Right lobe of liver (tissue), 6 donors: ENCODE measurements at regions not wholly inside any gene's neighbourhood (a gene's known extent, or its start where the extent isn't known, plus 50 kb on each side); places are given as distances from the start of the nearest gene placed in this dataset.

Experiments used
- ATAC-seq, 4 donors: fragments of 200-7000 bp; cut with Tn5 transposase; one replicate each; pipeline ENCODE4 v1.9.1; 2020; ENCODE audit warnings: mild to moderate bottlenecking in 4 of 4, moderate library complexity in 4 of 4
- DNase-seq, 3 donors: peaks; one replicate each; pipeline ENCODE4 v3.0.0-alpha.2; 2020
- H3K27ac ChIP-seq, 3 donors: fragments of 200-600 bp; one replicate each; pipeline ENCODE4 v1.8.0; 2022
- H3K27me3 ChIP-seq, 2 donors: fragments of 200-600 bp; one replicate each; pipeline ENCODE4 v1.8.0; 2022
- H3K36me3 ChIP-seq, 4 donors: fragments of 200-600 bp; sonication (generic) in 1 of 4; one replicate each; pipeline versions ENCODE4 v1.5.1 to v1.8.0; 2017 to 2022; ENCODE audit warnings: control low read depth in 1 of 4
- H3K4me1 ChIP-seq, 4 donors: fragments of 200-600 bp; sonication (generic) in 1 of 4; one replicate each; pipeline versions ENCODE4 v1.5.1 to v1.8.0; 2017 to 2022; ENCODE audit warnings: control low read depth in 1 of 4
- H3K4me3 ChIP-seq, 3 donors: fragments of 200-600 bp; one replicate each; pipeline ENCODE4 v1.8.0; 2022
- H3K9me3 ChIP-seq, 4 donors: fragments of 200-600 bp; sonication (generic) in 1 of 4; one replicate each; pipeline versions ENCODE4 v1.5.1 to v1.8.0; 2017 to 2022; ENCODE audit warnings: control low read depth in 1 of 4
- CTCF ChIP-seq, 4 donors: fragments of 200-600 bp in 3 of 4; fragments of 450-650 bp in 1 of 4; IDR thresholded peaks; one replicate each; pipeline versions ENCODE4 v1.5.1 to v1.8.0; 2016 to 2022; ENCODE audit warnings: antibody characterized with exemption in 4 of 4, mild to moderate bottlenecking in 2 of 4
- POLR2A ChIP-seq: fragments of 450-650 bp; IDR thresholded peaks from one replicate; pipeline ENCODE4 v1.6.1; 2017; ENCODE audit warnings: antibody characterized with exemption, mild to moderate bottlenecking
- WGBS: methylation state at CpG from one replicate; pipeline ENCODE4 v1.1.6; 2018; ENCODE audit warnings: low coverage, low lambda C conversion rate; ENCODE audit not compliant: insufficient coverage; ENCODE audit errors: missing lambda C conversion rate; 5-methylcytosine and 5-hydroxymethylcytosine counted together
- intact Hi-C, 2 donors: fragments of 100-400 bp; cut with DNase I; formaldehyde crosslinking; loops; one replicate each; pipeline versions ENCODE4 v1.11.2 to v1.14.1; 2022
- donor health status: DM: no; HTN: yes; CAD: no.
- donor health status: DM: no; HTN: no; CAD: no.
- donor health status: DM: no; HTN: no; CAD: no.
- donor health status: DM: no; HTN: yes; CAD: no.
- donor health status: DM: no; HTN: yes; CAD: no.

- H3K4me3 ChIP-seq: no peak overlapping the region
- H3K27ac ChIP-seq: no peak overlapping the region
- H3K27me3 ChIP-seq: no peaks in the 10 kb centered on the region
- 56% methylated on average over 1 of the region's 1 CpG for WGBS
- DNase-seq (no peak), ATAC-seq (no peak)
- no peaks in the 10 kb centered on the region for H3K36me3 ChIP-seq
- H3K4me1 ChIP-seq: no peaks in the 10 kb centered on the region
- intact Hi-C loops: no loop called here
- no peaks in the 10 kb centered on the region for H3K9me3 ChIP-seq
- TF ChIP-seq POLR2A (no peak), CTCF (IDR thresholded peaks at IDR 0.05) (no peak)
Measured at GRCh38 chr10:64134676-64135075, 613.5 kb downstream of the REEP3 start.

GRCh38 chr10:64142395-64142794, 621.2 kb downstream of the REEP3 start:
- no peak for TF ChIP-seq POLR2A
- TF ChIP-seq CTCF (IDR thresholded peaks at IDR 0.05): no peak
- Histone ChIP-seq H3K27me3 (no peaks in the 10 kb centered on the region), H3K9me3 (no peaks in the 10 kb centered on the region), H3K27ac (no peak overlapping the region), H3K4me1 (no peaks in the 10 kb centered on the region), H3K36me3 (no peaks in the 10 kb centered on the region), H3K4me3 (no peak overlapping the region)
- ATAC-seq (no peak), DNase-seq (no peak)
- 67% methylated on average over 3 of the region's 3 CpGs for WGBS
- intact Hi-C loops: no loop called here

- no peaks in the 10 kb centered on the region for H3K36me3 ChIP-seq
- no peak overlapping the region for H3K27ac ChIP-seq
- H3K4me3 ChIP-seq: no peak overlapping the region
- no peaks in the 10 kb centered on the region for H3K27me3 ChIP-seq
- intact Hi-C loops: no loop called here
- DNase-seq (no peak), ATAC-seq (no peak)
- H3K4me1 ChIP-seq: no peaks in the 10 kb centered on the region
- TF ChIP-seq POLR2A (no peak), CTCF (IDR thresholded peaks at IDR 0.05) (no peak)
- H3K9me3 ChIP-seq: no peaks in the 10 kb centered on the region
Measured at GRCh38 chr10:64148607-64149006, 627.4 kb downstream of the REEP3 start.

GRCh38 chr10:64156166-64156565, 635.0 kb downstream of the REEP3 start:
- Histone ChIP-seq H3K27ac (no peak overlapping the region), H3K36me3 (no peaks in the 10 kb centered on the region), H3K27me3 (no peaks in the 10 kb centered on the region), H3K9me3 (no peaks in the 10 kb centered on the region), H3K4me3 (no peak overlapping the region), H3K4me1 (no peaks in the 10 kb centered on the region)
- ATAC-seq (no peak), DNase-seq (no peak)
- 53% methylated on average over 3 of the region's 3 CpGs for WGBS
- TF ChIP-seq POLR2A (no peak), CTCF (IDR thresholded peaks at IDR 0.05) (no peak)
- intact Hi-C loops: no loop called here

- Histone ChIP-seq H3K27ac (no peak overlapping the region), H3K4me3 (no peak overlapping the region), H3K4me1 (no peaks in the 10 kb centered on the region), H3K36me3 (no peaks in the 10 kb centered on the region), H3K27me3 (no peaks in the 10 kb centered on the region), H3K9me3 (no peaks in the 10 kb centered on the region)
- DNase-seq (no peak), ATAC-seq (no peak)
- intact Hi-C loops: no loop called here
- TF ChIP-seq POLR2A (no peak), CTCF (IDR thresholded peaks at IDR 0.05) (no peak)
- WGBS: 80% methylated on average over 2 of the region's 2 CpGs
Measured at GRCh38 chr10:64158551-64158950, 637.4 kb downstream of the REEP3 start.
